22Rv1 (cell line): ENCODE measurements at regions not wholly inside any gene's neighbourhood (a gene's known extent, or its start where the extent isn't known, plus 50 kb on each side); places are given as distances from the start of the nearest gene placed in this dataset.

Source experiments
- CTCF ChIP-seq: fragments of 450-650 bp; IDR thresholded peaks from 2 replicates; pipeline ENCODE4 v1.5.1; 2017; ENCODE audit warnings: mild to moderate bottlenecking
- ZFX ChIP-seq: fragments of 450-650 bp; IDR thresholded peaks from 2 replicates; pipeline ENCODE4 v1.6.1; 2017; ENCODE audit warnings: antibody characterized with exemption, borderline replicate concordance

- TF ChIP-seq CTCF (no peak), ZFX (no peak)
Observed at GRCh38 chr4:184536881-184537248, 62.5 kb upstream of the IRF2 start.
